NCI-H146 (cell line): ENCODE measurements at regions not wholly inside any gene's neighbourhood (a gene's known extent, or its start where the extent isn't known, plus 50 kb on each side); places are given as distances from the start of the nearest gene placed in this dataset.

Experiments used
- DNase-seq: peaks from one replicate; lab custom pipeline; 2025; lab: John Stamatoyannopoulos, UW

DNA sequence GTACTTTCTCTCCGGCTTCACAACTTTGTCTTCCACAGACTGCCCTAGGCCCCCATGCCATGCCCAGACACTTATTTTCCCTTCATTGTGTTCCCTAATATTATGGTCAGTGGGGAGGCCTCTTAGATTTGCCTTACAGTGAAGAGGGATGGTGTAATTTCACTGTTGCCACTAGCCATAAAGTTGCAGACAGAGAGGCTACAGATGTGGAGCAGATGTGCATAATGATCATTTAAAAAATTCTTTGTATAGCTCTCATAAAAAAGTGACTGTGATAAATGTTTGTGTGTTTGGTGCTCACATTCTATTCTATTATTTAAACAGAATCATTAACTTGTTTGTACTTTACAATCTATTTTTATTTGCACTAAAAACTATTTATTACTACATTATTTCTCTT, 67.5 kb upstream of the FN1 start:
- DNase-seq = no peak

GRCh38 chr2:215500466-215500865, 64.6 kb upstream of the FN1 start:
- no peak for DNase-seq

GRCh38 chr2:215499331-215499730, 63.5 kb upstream of the FN1 start:
- DNase-seq = no peak

DNA sequence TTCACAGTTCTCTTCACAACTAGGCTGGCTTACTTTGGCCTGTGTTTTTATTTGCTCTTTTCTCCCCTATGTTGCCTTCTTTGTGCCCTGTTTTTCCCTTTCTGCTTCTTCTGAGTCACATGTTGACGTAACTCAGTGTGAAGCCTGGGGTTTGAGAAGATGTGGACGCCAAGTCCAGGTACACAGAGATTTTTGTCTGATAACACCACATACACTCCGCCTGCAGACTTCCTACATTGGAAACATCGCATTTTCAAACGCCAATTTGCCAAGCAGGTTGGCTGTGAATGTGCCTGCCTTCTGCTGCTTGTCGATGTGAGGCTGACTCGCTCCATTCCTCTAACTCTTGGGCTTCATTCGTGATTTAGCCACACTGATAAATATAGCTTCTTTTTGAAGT, 62.6 kb upstream of the FN1 start:
- peak; percentile 52 for DNase-seq

GRCh38 chr2:215493376-215493775, 57.5 kb upstream of the FN1 start:
- no peak for DNase-seq

DNA sequence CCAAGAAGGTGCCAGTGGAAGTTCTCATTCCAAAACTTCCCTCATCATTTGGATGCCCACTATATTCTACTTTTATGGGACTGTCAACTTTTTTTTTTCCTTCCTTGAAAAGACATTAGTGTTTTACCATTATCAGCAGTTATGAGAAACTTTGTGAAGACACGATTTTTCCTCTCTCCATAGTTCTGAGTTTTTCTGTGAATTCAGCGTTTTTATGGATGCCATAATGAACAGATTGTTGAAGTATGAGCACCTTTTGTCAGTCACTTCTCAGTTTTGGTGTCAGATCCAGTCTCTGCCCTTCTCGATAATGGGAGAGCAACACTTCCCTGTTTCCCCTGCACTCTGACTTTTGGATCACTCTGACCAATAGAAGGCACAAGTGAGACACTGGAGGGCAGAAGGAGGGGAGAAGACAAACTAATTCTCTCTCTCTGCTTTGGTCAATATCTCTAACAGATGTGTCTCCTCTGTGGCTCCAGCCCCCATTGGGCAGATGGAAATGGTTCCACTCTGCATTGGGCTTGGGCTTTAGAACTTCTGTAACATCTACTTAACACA, 53.5 kb upstream of the FN1 start:
- no peak for DNase-seq

DNA sequence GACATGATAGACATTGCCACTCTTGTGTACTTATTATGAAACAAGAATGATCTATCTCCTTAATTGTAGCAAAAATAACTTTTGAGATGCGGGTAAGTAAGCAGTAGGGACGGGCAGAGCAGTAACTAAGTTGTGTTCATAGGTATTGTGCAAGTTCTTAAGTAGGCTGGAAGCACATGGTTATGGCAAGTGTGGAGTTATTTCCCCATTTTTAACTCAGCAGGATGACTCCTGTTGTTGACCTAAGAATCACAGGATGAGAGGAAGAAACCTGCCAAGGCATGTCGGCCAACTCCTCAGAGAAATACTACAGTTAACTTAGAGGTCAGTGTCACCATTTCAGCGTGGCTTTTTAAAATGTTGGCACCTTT, 51.1 kb upstream of the FN1 start:
- DNase-seq = no peak

DNA sequence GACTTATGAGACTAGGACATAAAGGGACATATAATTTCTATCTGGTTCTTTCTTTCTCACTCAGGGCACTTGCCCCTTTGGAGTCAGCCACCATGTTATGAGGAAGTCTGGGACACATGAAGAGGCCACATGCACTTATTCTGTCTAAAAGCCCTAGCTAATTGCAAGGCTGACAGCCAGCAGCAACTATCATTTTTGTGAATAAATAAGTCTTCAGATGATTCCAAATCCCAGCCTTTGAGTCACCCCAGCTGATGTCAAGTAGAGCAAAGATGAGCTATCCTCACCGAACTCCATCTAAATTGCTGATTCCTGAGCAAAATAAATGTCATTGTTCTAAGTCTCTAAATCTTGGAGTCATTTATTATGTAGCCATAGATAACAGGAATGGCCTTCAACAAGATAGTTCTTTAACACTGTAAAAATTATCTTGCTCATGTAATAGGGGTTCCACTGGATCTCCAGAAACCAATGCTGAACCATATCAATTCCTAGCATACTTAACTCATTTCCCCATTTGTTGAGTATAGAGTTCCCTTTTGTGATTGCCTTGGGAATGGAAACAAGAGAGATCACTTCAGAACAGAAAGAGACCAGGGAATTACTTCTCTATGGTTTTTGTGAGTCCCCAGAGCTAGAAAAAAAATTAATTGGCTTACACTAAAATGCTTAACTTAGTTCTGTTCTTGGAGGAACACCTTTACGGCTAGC, 50.6 kb upstream of the FN1 start:
- DNase-seq = no peak
